Fibroblast of skin of left biceps (primary cell): ENCODE measurements at regions not wholly inside any gene's neighbourhood (a gene's known extent, or its start where the extent isn't known, plus 50 kb on each side); places are given as distances from the start of the nearest gene placed in this dataset.
"Not testable (repeated sequence)": the region's sequence is repeated elsewhere in the genome, so short reads cannot be mapped to it uniquely, and the experiment has no call there.

Experiments used
- DNase-seq, 2 experiments: peaks; one replicate each; pipeline ENCODE4 v3.0.0-alpha.2; 2013; ENCODE audit warnings: low read depth in 2 of 2

- DNase-seq = no peak
These were observed 229.9 kb upstream of the DTNA start for GRCh38 chr18:34480162-34480700.

GRCh38 chr18:34482204-34482603 lies 227.9 kb upstream of the DTNA start:
- DNase-seq = no peak

GRCh38 chr18:34483198-34483597 lies 226.9 kb upstream of the DTNA start:
- DNase-seq = no peak

- no peak for DNase-seq
These were observed 218.4 kb upstream of the DTNA start for GRCh38 chr18:34491719-34492118.

- DNase-seq = no peak
These were observed 217.4 kb upstream of the DTNA start for GRCh38 chr18:34492652-34493051.

GRCh38 chr18:34493099-34493544 lies 217.0 kb upstream of the DTNA start:
- DNase-seq = peak; percentile 17 to 21

- DNase-seq = no peak
These were observed 216.3 kb upstream of the DTNA start for GRCh38 chr18:34493566-34494358.

GRCh38 chr18:34494359-34494696 lies 215.8 kb upstream of the DTNA start:
- DNase-seq = no peak

- no peak for DNase-seq
These were observed 214.6 kb upstream of the DTNA start for GRCh38 chr18:34495506-34495905.

GRCh38 chr18:34501553-34501952 lies 208.5 kb upstream of the DTNA start:
- DNase-seq = no peak

- no peak for DNase-seq
These were observed 203.9 kb upstream of the DTNA start for GRCh38 chr18:34506198-34506597.

GRCh38 chr18:34509163-34509562 lies 200.9 kb upstream of the DTNA start:
- no peak for DNase-seq

- no peak for DNase-seq
These were observed 200.1 kb upstream of the DTNA start for GRCh38 chr18:34509879-34510586.

- no peak for DNase-seq
These were observed 199.2 kb upstream of the DTNA start for GRCh38 chr18:34510926-34511325.

- no peak for DNase-seq
These were observed 198.7 kb upstream of the DTNA start for GRCh38 chr18:34511435-34511834.

- DNase-seq = no peak
These were observed 198.2 kb upstream of the DTNA start for GRCh38 chr18:34511879-34512278.

GRCh38 chr18:34514238-34514637 lies 195.9 kb upstream of the DTNA start:
- no peak for DNase-seq

GRCh38 chr18:34514957-34515356 lies 195.1 kb upstream of the DTNA start:
- DNase-seq = no peak

GRCh38 chr18:34516355-34516754 lies 193.7 kb upstream of the DTNA start:
- DNase-seq = not testable (repeated sequence)

- DNase-seq = not testable (repeated sequence)
These were observed 193.1 kb upstream of the DTNA start for GRCh38 chr18:34516996-34517395.

- no peak for DNase-seq
These were observed 189.1 kb upstream of the DTNA start for GRCh38 chr18:34521040-34521439.

GRCh38 chr18:34522603-34523002 lies 187.5 kb upstream of the DTNA start:
- DNase-seq = no peak

GRCh38 chr18:34525244-34525643 lies 184.9 kb upstream of the DTNA start:
- DNase-seq = no peak
